H9 (cell line): ENCODE measurements at regions not wholly inside any gene's neighbourhood (a gene's known extent, or its start where the extent isn't known, plus 50 kb on each side); places are given as distances from the start of the nearest gene placed in this dataset.

Experiments
- DNase-seq: peaks from one replicate; pipeline ENCODE4 v3.0.0-alpha.2; 2017
- H2AFZ ChIP-seq: one replicate; pipeline ENCODE4 v1.6.1; 2013; ENCODE audit warnings: mild to moderate bottlenecking, low read length, control low read depth, moderate library complexity
- H2AK5ac ChIP-seq: 2 replicates; pipeline ENCODE4 v1.6.1; 2013; ENCODE audit warnings: low read length, control low read depth, mixed read lengths; ENCODE audit not compliant: insufficient read length
- H2BK120ac ChIP-seq: one replicate; pipeline ENCODE4 v1.6.1; 2013; ENCODE audit warnings: low read depth, mild to moderate bottlenecking, low read length, control low read depth, inconsistent platforms; ENCODE audit not compliant: poor library complexity, severe bottlenecking
- H2BK12ac ChIP-seq: 2 replicates; pipeline ENCODE4 v1.6.1; 2013; ENCODE audit warnings: low read length, control low read depth, mixed read lengths, low read depth; ENCODE audit not compliant: insufficient read length
- H2BK15ac ChIP-seq: 2 replicates; pipeline ENCODE4 v1.6.1; 2013; ENCODE audit warnings: low read depth, low read length, control low read depth
- H2BK20ac ChIP-seq: one replicate; pipeline ENCODE4 v1.6.1; 2013; ENCODE audit warnings: low read depth, mild to moderate bottlenecking, low read length, control low read depth, inconsistent platforms; ENCODE audit not compliant: poor library complexity, severe bottlenecking
- H2BK5ac ChIP-seq: 2 replicates; pipeline ENCODE4 v1.6.1; 2013; ENCODE audit warnings: low read length, control low read depth, mixed read lengths; ENCODE audit not compliant: insufficient read length
- H3K14ac ChIP-seq: 2 replicates; pipeline ENCODE4 v1.6.1; 2013; ENCODE audit warnings: low read length, control low read depth; ENCODE audit not compliant: insufficient read depth
- H3K18ac ChIP-seq: 2 replicates; pipeline ENCODE4 v1.6.1; 2013; ENCODE audit warnings: low read depth, mild to moderate bottlenecking, mixed read lengths, low read length, control low read depth; ENCODE audit not compliant: insufficient read length
- H3K23ac ChIP-seq: 2 replicates; pipeline ENCODE4 v1.6.1; 2013; ENCODE audit warnings: low read length, control low read depth, mixed read lengths, low read depth; ENCODE audit not compliant: insufficient read length
- H3K23me2 ChIP-seq: 2 replicates; pipeline ENCODE4 v1.6.1; 2013; ENCODE audit warnings: low read depth, mild to moderate bottlenecking, mixed read lengths, low read length, control low read depth; ENCODE audit not compliant: insufficient read length, poor library complexity, severe bottlenecking
- H3K27ac ChIP-seq: 2 replicates; pipeline ENCODE4 v1.5.1; 2013; ENCODE audit warnings: low read length, control low read depth, mixed read lengths, low read depth; ENCODE audit not compliant: insufficient read length
- H3K27me3 ChIP-seq: 2 replicates; pipeline ENCODE4 v1.6.1; 2013; ENCODE audit warnings: low read length, control low read depth, inconsistent platforms; ENCODE audit not compliant: insufficient read depth
- H3K4ac ChIP-seq: 2 replicates; pipeline ENCODE4 v1.6.1; 2013; ENCODE audit warnings: low read depth, mild to moderate bottlenecking, control low read depth, inconsistent platforms, low read length, moderate library complexity
- H3K4me1 ChIP-seq: 2 replicates; pipeline ENCODE4 v1.6.1; 2013; ENCODE audit warnings: low read length, control low read depth, inconsistent platforms; ENCODE audit not compliant: insufficient read depth
- H3K4me2 ChIP-seq: 2 replicates; pipeline ENCODE4 v1.6.1; 2013; ENCODE audit warnings: low read length, control low read depth, mixed read lengths; ENCODE audit not compliant: insufficient read length, insufficient read depth
- H3K56ac ChIP-seq: 2 replicates; pipeline ENCODE4 v1.6.1; 2013; ENCODE audit warnings: low read depth, mild to moderate bottlenecking, mixed read lengths, low read length, control low read depth; ENCODE audit not compliant: insufficient read length
- H3K79me1 ChIP-seq: 2 replicates; pipeline ENCODE4 v1.6.1; 2013; ENCODE audit warnings: low read depth, mild to moderate bottlenecking, moderate library complexity, low read length, control low read depth, inconsistent platforms; ENCODE audit not compliant: insufficient read depth, poor library complexity, severe bottlenecking
- H3K79me2 ChIP-seq: 2 replicates; pipeline ENCODE4 v1.6.1; 2013; ENCODE audit warnings: low read length, control low read depth, inconsistent platforms; ENCODE audit not compliant: insufficient read depth
- H3K9ac ChIP-seq: 2 replicates; pipeline ENCODE4 v1.6.1; 2013; ENCODE audit warnings: low read length, control low read depth, mixed read lengths; ENCODE audit not compliant: insufficient read length; ENCODE audit errors: extremely low read depth
- H3K9me3 ChIP-seq: one replicate; pipeline ENCODE4 v1.6.1; 2013; ENCODE audit warnings: low read depth, low read length, inconsistent platforms; ENCODE audit not compliant: control insufficient read depth
- H3T11ph ChIP-seq: one replicate; pipeline ENCODE4 v1.6.1; 2013; ENCODE audit warnings: mild to moderate bottlenecking, low read length, control low read depth, inconsistent platforms
- H4K20me1 ChIP-seq: one replicate; pipeline ENCODE4 v1.6.1; 2013; ENCODE audit not compliant: control insufficient read depth, insufficient read length, insufficient read depth
- H4K5ac ChIP-seq: 2 replicates; pipeline ENCODE4 v1.6.1; 2013; ENCODE audit warnings: low read depth, mild to moderate bottlenecking, mixed read lengths, low read length, control low read depth; ENCODE audit not compliant: insufficient read length
- H4K8ac ChIP-seq: replicated peaks from 2 replicates; pipeline ENCODE4 v1.6.1; 2013; ENCODE audit warnings: low read length, control low read depth, mixed read lengths, low read depth; ENCODE audit not compliant: insufficient read length
- H4K91ac ChIP-seq: 2 replicates; pipeline ENCODE4 v1.6.1; 2013; ENCODE audit warnings: low read depth, mild to moderate bottlenecking, moderate library complexity, mixed read lengths, low read length, control low read depth; ENCODE audit not compliant: insufficient read length
- H3K27ac Mint-ChIP-seq, 3 experiments: 2 replicates in 2 of 3; 3 replicates in 1 of 3; pipeline ENCODE4 v1.8.0; 2020 to 2021; ENCODE audit warnings: mixed read lengths in 3 of 3, mild to moderate bottlenecking in 1 of 3, moderate library complexity in 1 of 3
- H3K27me3 Mint-ChIP-seq: 2 replicates; pipeline ENCODE4 v1.8.0; 2021; ENCODE audit warnings: low read depth, mild to moderate bottlenecking, moderate library complexity, mixed read lengths
- H3K36me3 Mint-ChIP-seq, 3 experiments: 2 replicates in 2 of 3; 3 replicates in 1 of 3; pipeline ENCODE4 v1.8.0; 2020 to 2021; ENCODE audit warnings: low read depth in 3 of 3, mixed read lengths in 3 of 3; ENCODE audit not compliant: insufficient read depth in 1 of 3
- H3K4me1 Mint-ChIP-seq, 2 experiments: 2 replicates each; pipeline ENCODE4 v1.8.0; 2020; ENCODE audit warnings: mixed read lengths in 2 of 2
- H3K4me3 Mint-ChIP-seq, 2 experiments: 2 replicates in 1 of 2; 3 replicates in 1 of 2; pipeline ENCODE4 v1.8.0; 2020 to 2021; ENCODE audit warnings: mild to moderate bottlenecking in 2 of 2, mixed read lengths in 2 of 2, moderate library complexity in 1 of 2
- H3K9me3 Mint-ChIP-seq, 2 experiments: 2 replicates in 1 of 2; 3 replicates in 1 of 2; pipeline ENCODE4 v1.8.0; 2020; ENCODE audit warnings: mild to moderate bottlenecking in 2 of 2, mixed read lengths in 2 of 2, moderate library complexity in 1 of 2
- CTCF ChIP-seq: fragments of 200-600 bp; sonication (generic); conservative IDR thresholded peaks from 3 replicates; pipeline ENCODE4 v1.8.0; 2021; ENCODE audit warnings: antibody characterized with exemption, mild to moderate bottlenecking
- WGBS: extraction: QIAGEN DNeasy Blood & Tissue Kit; methylation state at CpG from one replicate; pipeline ENCODE4 v1.1.7; 2013; ENCODE audit warnings: missing lambda C conversion rate, low lambda C conversion rate, mixed read lengths; ENCODE audit not compliant: insufficient read length; ENCODE audit errors: extremely low coverage; 5-methylcytosine and 5-hydroxymethylcytosine counted together

GRCh38 chr1:58976294-58976693 is 192.4 kb upstream of the JUN start:
- Histone ChIP-seq H3K27me3 (no peaks in the 10 kb centered on the region), H2BK15ac (no peak overlapping the region), H3K4me1 (no peaks in the 10 kb centered on the region), H4K91ac (no peak overlapping the region), H3K23ac (no peak overlapping the region), H3K79me1 (no peaks in the 10 kb centered on the region), H3K79me2 (no peaks in the 10 kb centered on the region), H3K9me3 (no peaks in the 10 kb centered on the region), H2AK5ac (no peak overlapping the region), H2AFZ (no peak overlapping the region), H2BK120ac (no peak overlapping the region), H3K4ac (no peak overlapping the region), H3T11ph (no peak overlapping the region), H4K5ac (no peak overlapping the region), H3K9ac (no peak overlapping the region), H2BK12ac (no peak overlapping the region), H3K18ac (no peak overlapping the region), H3K14ac (no peak overlapping the region), H3K27ac (no peak overlapping the region), H4K8ac (no peak overlapping the region), H3K56ac (no peak overlapping the region), H2BK20ac (no peak overlapping the region), H2BK5ac (no peak overlapping the region), H3K23me2 (no peaks in the 10 kb centered on the region), H3K4me2 (no peak overlapping the region), H4K20me1 (no peaks in the 10 kb centered on the region)
- no CpG with 5 or more reads among the region's 1 CpG for WGBS
- no peak for TF ChIP-seq CTCF
- Mint-ChIP-seq H3K4me1 (peaks cover 5 to 9% of the 10 kb centered on the region in 2 experiments), H3K27me3 (peaks cover 2% of the 10 kb centered on the region), H3K36me3 (no peaks in the 10 kb centered on the region), H3K27ac (no peak overlapping the region; a peak in 1 of 7 replicates), H3K9me3 (no peaks in the 10 kb centered on the region), H3K4me3 (no peak overlapping the region)
- no peak for DNase-seq
